ENCODE measurements at regions not wholly inside any gene's neighbourhood (a gene's known extent, or its start where the extent isn't known, plus 50 kb on each side); places are given as distances from the start of the nearest gene placed in this dataset.

DNA sequence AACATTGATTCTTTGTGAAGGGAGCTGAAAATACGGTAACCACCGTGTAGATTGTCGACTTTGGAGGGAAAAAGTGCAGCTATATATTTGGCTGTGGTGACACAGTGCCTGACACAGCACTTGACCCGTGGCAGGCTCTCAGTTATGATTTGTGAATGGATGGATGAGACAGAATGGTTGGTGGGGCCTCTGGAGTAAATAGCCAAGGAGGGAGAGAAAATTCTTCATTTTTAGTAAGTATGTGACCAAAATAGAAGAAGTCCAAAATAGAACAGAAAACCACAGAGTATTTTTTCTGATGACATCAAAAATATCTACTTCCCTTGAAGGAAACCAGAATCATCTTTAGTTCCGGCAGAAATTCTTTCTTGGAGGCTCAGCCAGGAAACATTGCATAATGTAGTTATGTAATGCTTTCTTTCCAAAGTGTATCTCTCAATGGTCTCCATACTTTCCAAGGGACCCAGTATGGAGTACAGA lies 82.0 kb upstream of the WSCD2 start:
- Mint-ChIP-seq H3K4me1 (peaks cover 14% of the 10 kb centered on the region), H3K27ac (peak overlapping the region; percentile 16), H3K27me3 (peaks cover 4% of the 10 kb centered on the region), H3K4me3 (peak overlapping the region; percentile 59), H3K9me3 (no peaks in the 10 kb centered on the region), H3K36me3 (ENCODE audit: low read depth) (no peaks in the 10 kb centered on the region)
- ATAC-seq (replicated peaks) = peak; percentile 72

DNA sequence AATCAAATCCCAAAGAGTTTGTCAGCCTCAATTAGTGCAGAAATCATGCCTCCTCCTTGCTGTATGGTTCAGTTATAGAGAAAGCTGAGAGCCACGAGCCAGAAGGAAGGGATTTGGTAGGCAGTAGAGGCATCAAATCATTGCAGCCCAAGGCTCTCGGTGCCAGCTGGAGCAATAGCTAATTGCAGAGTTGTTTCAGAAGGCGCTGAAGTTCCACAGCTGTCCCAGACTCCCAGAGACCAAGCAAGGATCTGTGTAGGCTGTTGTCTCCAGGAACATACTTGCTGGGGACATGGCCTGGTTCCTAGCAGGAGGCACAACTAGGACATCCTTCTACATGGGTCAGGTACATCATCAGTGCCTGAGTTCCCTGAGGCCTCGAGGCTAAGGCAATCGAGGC lies 80.4 kb upstream of the WSCD2 start:
- ATAC-seq (replicated peaks) = no peak
- no peaks in the 10 kb centered on the region for H3K9me3 Mint-ChIP-seq
- no peak overlapping the region for H3K4me3 Mint-ChIP-seq
- no peak overlapping the region for H3K27ac Mint-ChIP-seq
- H3K27me3 Mint-ChIP-seq = peaks cover 4% of the 10 kb centered on the region
- no peaks in the 10 kb centered on the region for H3K36me3 Mint-ChIP-seq (ENCODE audit: low read depth)
- peaks cover 21% of the 10 kb centered on the region for H3K4me1 Mint-ChIP-seq

DNA sequence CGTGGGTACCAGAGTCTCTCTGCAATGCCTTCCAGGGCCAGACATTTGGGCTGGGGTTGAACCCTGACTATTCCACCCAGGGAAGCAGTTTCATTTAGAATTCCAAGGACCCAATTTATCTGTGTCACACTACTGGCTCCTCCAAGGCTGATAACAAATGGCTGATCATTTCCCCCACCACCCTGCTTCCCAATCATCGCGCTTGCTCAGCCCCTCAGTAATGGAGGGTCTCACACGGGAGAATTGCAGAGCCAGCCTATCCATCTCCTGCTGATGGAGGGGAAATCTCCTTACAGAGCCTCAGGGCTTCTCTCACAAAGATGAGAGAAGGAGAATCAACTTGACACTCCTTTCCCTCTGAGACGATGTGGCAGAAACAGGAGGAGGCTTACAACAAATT lies 78.4 kb upstream of the WSCD2 start:
- H3K27ac Mint-ChIP-seq = no peak overlapping the region
- ATAC-seq (replicated peaks) = no peak
- no peaks in the 10 kb centered on the region for H3K9me3 Mint-ChIP-seq
- H3K4me3 Mint-ChIP-seq = no peak overlapping the region
- peaks cover 18% of the 10 kb centered on the region for H3K4me1 Mint-ChIP-seq
- H3K27me3 Mint-ChIP-seq = peaks cover under 1% of the 10 kb centered on the region
- H3K36me3 Mint-ChIP-seq (ENCODE audit: low read depth) = no peaks in the 10 kb centered on the region

DNA sequence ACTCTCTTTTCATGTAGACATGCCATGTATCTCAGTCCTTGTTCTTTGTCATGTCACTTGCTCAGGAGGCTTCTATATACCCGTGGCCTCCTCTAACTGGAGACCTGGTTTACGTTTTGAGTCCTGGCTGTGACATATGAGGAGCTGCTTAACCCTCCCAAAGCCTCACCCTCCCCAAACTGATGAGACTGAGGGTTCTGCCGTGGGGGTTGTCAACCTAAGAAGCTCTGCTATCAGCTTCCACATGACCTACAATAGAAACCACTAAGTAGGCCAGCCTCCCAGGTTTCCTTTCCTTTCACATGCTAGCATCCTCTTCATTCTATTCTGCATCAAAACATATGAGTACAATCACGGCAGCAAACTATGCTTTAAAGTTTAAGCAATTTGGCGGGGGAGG lies 76.8 kb upstream of the WSCD2 start:
- Mint-ChIP-seq H3K27me3 (no peaks in the 10 kb centered on the region), H3K4me1 (peaks cover 18% of the 10 kb centered on the region), H3K27ac (peak overlapping the region; percentile 8), H3K9me3 (no peaks in the 10 kb centered on the region), H3K36me3 (ENCODE audit: low read depth) (no peaks in the 10 kb centered on the region), H3K4me3 (peak overlapping the region; percentile 21)
- peak; percentile 56 for ATAC-seq (replicated peaks)

DNA sequence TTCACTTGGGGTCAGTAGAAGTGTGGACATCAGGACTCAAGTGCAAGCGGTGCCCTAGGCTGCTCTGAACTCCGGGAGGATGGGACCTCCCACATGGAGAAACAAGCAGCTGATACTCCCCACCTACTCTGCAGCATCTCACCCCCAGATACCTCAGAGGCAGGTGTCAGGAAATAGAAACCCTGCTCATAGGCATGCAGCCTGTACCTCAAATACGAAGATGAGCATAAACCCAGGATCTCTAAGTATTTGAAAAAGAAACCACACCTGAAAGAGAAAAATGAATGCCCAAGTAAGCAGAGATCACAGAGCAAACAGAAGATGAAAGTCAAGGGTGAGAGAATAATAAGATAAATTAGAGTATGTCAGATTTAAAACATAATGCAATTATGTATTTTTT lies 75.6 kb upstream of the WSCD2 start:
- Mint-ChIP-seq H3K27me3 (no peaks in the 10 kb centered on the region), H3K9me3 (no peaks in the 10 kb centered on the region), H3K4me1 (peaks cover 12% of the 10 kb centered on the region), H3K4me3 (no peak overlapping the region), H3K27ac (no peak overlapping the region), H3K36me3 (ENCODE audit: low read depth) (no peaks in the 10 kb centered on the region)
- no peak for ATAC-seq (replicated peaks)

DNA sequence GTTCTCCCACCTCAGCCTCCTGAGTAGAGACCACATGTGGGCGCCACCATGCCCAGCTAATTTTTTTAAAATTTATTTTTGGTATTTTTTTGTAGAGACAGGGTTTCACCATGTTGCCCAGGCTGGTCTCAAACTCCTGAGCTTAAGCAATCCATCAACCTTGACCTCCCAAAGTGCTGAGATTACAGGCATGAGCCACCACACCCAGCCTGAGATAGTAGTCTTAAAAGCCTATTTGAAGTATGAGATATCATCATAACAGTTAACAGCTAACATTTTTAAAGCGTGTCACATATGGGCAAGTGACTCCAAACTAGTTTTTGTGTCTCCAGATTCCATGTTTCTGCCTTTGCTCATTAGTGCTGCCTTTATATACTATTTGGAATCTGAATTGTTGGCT lies 74.6 kb upstream of the WSCD2 start:
- H3K4me1 Mint-ChIP-seq = peaks cover 12% of the 10 kb centered on the region
- ATAC-seq (replicated peaks) = no peak

DNA sequence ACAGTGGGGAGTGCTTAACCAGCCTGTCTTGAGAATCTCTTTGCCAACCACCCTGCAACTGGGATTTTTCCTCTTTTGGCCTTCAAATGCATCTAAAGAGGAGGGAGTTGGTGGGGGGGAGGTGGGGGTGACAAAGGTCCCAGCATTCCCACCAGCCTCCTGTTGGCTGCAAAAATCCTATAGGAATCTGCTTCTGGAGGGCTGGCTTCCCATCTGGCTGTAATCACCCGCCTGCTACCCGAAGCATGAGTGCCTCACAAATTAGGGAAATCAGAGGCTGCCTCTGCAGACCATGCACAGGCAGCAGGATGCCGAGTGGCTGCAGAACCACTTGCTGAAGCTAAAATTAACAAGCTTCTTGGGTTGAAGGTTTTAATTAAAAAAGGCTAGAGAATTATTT lies 73.9 kb upstream of the WSCD2 start:
- Mint-ChIP-seq H3K4me1 (peaks cover 12% of the 10 kb centered on the region), H3K27ac (no peak overlapping the region), H3K9me3 (no peaks in the 10 kb centered on the region), H3K27me3 (no peaks in the 10 kb centered on the region), H3K4me3 (no peak overlapping the region), H3K36me3 (ENCODE audit: low read depth) (no peaks in the 10 kb centered on the region)
- no peak for ATAC-seq (replicated peaks)

More for the DNA sequence above, 74.6 kb upstream of the WSCD2 start:
- Mint-ChIP-seq H3K4me3 (no peak overlapping the region), H3K27me3 (no peaks in the 10 kb centered on the region), H3K27ac (no peak overlapping the region), H3K36me3 (ENCODE audit: low read depth) (no peaks in the 10 kb centered on the region), H3K9me3 (no peaks in the 10 kb centered on the region)

DNA sequence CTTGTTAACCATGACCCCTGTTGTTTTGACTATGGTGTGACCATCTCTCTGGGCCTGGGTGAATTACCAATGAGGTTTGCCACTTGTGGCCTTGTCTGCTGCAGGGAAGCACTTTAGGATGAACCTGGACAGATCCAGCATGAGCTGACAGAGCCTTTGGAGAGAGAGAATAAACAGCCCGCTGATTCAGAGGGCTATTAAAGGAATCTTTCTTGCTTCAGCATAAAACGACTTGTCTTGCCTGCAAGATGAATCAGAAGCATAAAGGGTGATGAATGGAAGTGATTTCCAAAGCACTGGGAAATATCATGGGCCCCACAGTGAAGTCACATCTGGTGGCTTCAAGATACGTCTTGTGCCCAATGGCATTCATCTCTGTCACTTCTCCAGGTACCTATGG lies 69.0 kb upstream of the WSCD2 start:
- peaks cover 6% of the 10 kb centered on the region for H3K4me1 Mint-ChIP-seq
- no peaks in the 10 kb centered on the region for H3K9me3 Mint-ChIP-seq
- no peak for ATAC-seq (replicated peaks)
- no peak overlapping the region for H3K4me3 Mint-ChIP-seq
- H3K27ac Mint-ChIP-seq = no peak overlapping the region
- H3K27me3 Mint-ChIP-seq = no peaks in the 10 kb centered on the region
- H3K36me3 Mint-ChIP-seq (ENCODE audit: low read depth) = no peaks in the 10 kb centered on the region

DNA sequence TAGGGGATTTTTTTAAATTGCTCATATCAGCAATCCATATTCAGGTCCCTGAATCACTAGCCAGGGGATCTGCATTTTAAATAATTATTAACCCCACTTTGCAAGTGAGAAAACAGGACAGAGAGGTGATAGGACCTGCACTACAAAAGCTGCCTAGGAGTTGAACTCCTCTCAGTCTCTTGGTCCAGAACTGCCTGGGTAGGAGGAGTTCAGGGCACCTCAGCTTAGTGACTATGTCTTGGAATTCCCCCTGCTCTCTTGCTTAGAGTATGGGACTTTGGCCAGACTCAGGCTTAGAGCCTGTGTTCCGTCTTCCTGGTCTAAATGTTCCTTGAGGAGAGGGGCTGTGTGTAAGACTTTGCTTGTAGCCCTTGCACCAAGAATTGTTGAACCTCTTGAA lies 68.2 kb upstream of the WSCD2 start:
- Mint-ChIP-seq H3K36me3 (ENCODE audit: low read depth) (no peaks in the 10 kb centered on the region), H3K27ac (no peak overlapping the region), H3K4me1 (peaks cover 6% of the 10 kb centered on the region), H3K9me3 (no peaks in the 10 kb centered on the region), H3K27me3 (no peaks in the 10 kb centered on the region), H3K4me3 (no peak overlapping the region)
- ATAC-seq (replicated peaks) = no peak

DNA sequence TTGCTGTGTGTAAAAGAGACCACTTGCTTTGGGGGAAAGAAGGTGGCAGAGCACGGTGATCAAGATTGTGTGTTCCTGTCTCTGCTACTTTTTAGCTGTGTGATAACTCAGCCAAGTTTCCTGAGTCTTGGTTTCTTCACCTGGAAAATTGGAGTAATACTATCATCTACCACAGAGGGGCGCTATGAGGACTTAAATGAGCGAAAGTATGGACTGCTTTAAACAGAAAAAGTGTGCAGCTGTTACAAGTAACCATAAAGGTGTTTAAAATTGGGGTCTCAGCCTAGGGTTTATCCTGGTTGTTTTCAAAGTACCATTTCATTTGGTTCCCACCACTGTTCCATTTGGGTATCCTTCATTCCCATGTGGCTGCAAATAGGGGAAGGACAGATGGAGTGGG lies 65.9 kb upstream of the WSCD2 start:
- Mint-ChIP-seq H3K4me3 (no peak overlapping the region), H3K27me3 (no peaks in the 10 kb centered on the region), H3K27ac (no peak overlapping the region), H3K9me3 (no peaks in the 10 kb centered on the region), H3K4me1 (no peaks in the 10 kb centered on the region), H3K36me3 (ENCODE audit: low read depth) (no peaks in the 10 kb centered on the region)
- ATAC-seq (replicated peaks) = no peak

DNA sequence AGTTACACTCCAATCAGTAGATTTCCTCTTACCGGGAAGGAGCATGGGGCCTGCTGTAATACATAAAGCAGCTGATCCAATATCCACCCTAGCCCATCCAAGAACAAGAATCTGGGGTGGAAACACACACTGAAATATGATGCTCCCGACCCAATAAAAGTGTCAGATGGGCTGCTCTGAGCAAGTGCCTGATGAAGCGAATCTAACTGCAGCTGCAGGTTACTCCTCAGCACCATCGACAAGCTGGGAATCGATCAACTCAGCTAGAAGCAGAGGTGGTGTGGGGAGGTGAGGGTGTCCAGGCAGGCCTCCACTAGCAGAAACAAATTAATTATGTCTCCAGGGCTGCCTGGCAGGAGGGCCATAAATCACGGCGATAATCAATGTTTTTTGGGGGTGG lies 64.0 kb upstream of the WSCD2 start:
- ATAC-seq (replicated peaks) = no peak
- no peaks in the 10 kb centered on the region for H3K36me3 Mint-ChIP-seq (ENCODE audit: low read depth)
- no peak overlapping the region for H3K27ac Mint-ChIP-seq
- no peaks in the 10 kb centered on the region for H3K27me3 Mint-ChIP-seq
- no peaks in the 10 kb centered on the region for H3K9me3 Mint-ChIP-seq
- H3K4me1 Mint-ChIP-seq = no peaks in the 10 kb centered on the region
- H3K4me3 Mint-ChIP-seq = no peak overlapping the region

DNA sequence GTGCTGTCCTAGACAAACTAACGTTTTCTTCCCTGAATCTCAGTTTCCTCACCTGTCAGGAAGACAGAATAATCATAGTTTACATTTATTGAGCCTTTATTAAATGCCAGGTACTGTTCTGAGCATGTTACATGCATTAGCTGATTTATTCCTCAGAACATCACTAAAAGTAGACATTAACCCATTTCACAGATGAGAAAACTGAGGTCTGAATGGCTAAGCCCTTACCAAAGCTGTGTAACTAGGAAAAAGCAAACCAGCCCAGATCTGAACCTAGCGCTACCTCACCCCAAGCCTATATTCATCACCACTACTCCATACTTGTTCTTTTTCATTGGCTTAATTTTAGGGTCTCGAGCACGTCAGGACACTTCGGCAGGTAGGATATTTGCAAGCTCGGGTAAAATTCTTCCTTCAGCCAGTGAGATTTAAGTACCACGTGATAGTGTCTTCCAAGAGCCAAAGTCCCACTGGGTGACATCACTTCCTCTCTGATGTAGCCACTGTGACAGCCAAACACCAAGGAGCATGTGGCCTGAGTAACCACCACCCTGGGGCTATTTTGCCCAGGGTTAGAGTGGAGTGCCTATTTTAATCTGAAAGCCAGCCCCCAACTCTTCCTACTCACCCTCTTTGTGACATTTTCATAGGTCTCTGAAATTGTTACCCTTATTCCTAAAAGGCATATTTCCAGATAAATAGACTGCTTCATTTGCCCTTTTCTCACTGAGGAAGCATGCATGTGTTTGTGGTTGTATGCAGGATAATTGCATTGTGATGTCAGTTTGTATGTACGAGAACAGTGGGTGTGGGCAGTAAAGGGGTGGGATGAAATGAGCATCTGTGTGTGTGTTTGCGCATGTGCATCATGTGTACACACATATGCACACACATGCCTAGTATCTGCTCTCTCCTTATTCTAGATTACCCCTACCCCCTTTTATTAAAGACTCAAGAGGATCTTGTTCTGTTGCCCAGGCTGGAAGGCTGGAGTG lies 62.2 kb upstream of the WSCD2 start:
- ATAC-seq (replicated peaks) = no peak
- no peaks in the 10 kb centered on the region for H3K4me1 Mint-ChIP-seq
- no peaks in the 10 kb centered on the region for H3K36me3 Mint-ChIP-seq (ENCODE audit: low read depth)
- peaks cover 4% of the 10 kb centered on the region for H3K27me3 Mint-ChIP-seq
- no peak overlapping the region for H3K4me3 Mint-ChIP-seq
- no peak overlapping the region for H3K27ac Mint-ChIP-seq
- no peaks in the 10 kb centered on the region for H3K9me3 Mint-ChIP-seq

DNA sequence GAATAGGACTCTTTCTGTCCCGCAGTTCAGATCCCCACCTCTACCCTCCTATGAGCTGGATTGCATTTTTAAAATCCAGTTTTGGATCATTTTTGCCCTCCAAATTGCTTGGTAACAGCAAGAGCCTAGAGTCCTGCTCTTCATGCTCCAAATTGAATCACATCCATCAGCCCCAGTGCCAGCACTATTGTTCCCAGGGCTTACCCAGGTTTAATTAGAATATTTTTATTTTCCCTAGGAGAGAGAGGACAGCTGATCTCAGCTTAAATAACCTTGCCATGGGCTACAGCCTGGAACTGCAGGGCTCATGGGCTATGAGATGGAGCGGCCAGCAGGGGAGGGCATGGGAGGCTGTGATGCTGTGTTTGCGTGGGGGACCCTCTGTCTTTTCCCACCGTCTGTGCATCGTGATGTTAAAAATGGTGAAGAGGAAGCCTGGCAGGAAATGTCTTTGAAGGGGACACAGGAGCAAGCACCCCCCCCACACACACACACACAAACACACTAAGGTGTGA lies 59.4 kb upstream of the WSCD2 start:
- no peak for ATAC-seq (replicated peaks)
- H3K36me3 Mint-ChIP-seq (ENCODE audit: low read depth) = no peaks in the 10 kb centered on the region
- H3K4me3 Mint-ChIP-seq = no peak overlapping the region
- H3K27ac Mint-ChIP-seq = no peak overlapping the region
- H3K4me1 Mint-ChIP-seq = no peaks in the 10 kb centered on the region
- H3K9me3 Mint-ChIP-seq = no peaks in the 10 kb centered on the region
- peaks cover 9% of the 10 kb centered on the region for H3K27me3 Mint-ChIP-seq

DNA sequence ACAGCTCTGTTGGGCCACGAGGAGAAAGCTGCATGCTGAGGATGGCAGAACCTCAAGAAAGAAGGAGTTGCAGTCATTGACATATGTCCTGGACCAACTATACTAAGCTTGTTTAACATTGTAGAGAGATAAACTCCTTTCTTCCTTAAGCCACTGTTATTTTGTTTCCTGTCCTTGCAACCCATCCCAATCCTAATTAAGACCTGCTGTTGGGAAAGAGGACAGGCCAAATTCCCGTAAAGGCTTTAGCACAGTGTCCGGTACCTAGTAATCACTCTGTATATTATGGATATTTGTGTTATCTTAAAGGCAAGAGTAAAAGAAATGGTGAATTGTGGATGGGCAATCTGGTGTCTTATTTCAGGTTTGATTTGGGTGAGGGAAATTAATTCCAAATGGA lies 53.5 kb upstream of the WSCD2 start:
- no peak overlapping the region for H3K4me3 Mint-ChIP-seq
- H3K27me3 Mint-ChIP-seq = peaks cover 14% of the 10 kb centered on the region
- H3K4me1 Mint-ChIP-seq = no peaks in the 10 kb centered on the region
- H3K36me3 Mint-ChIP-seq (ENCODE audit: low read depth) = no peaks in the 10 kb centered on the region
- no peak for ATAC-seq (replicated peaks)
- no peaks in the 10 kb centered on the region for H3K9me3 Mint-ChIP-seq
- H3K27ac Mint-ChIP-seq = no peak overlapping the region

DNA sequence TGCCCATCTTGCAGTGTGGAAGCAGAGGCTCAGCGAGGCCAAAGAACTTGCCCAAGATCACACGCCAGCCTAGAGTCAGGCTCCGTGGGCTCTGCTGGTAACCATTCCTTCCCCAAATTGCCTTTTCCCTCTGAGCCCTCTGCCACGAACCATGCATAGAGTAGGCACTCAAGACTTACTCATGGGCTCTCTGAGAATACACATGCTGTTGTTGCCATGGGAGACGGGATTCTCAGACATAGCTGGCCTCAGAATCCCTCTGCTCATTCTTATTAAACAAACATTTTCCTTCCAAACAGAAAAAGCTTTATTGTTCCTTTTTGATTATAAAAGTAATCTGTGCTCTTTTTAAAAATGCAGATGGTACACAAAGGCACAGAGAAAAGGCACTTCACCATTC lies 52.5 kb upstream of the WSCD2 start:
- Mint-ChIP-seq H3K4me1 (no peaks in the 10 kb centered on the region), H3K36me3 (ENCODE audit: low read depth) (no peaks in the 10 kb centered on the region), H3K4me3 (no peak overlapping the region), H3K27me3 (peaks cover 12% of the 10 kb centered on the region), H3K27ac (no peak overlapping the region), H3K9me3 (no peaks in the 10 kb centered on the region)
- no peak for ATAC-seq (replicated peaks)
